PFSK-1 (cell line): ENCODE measurements at regions not wholly inside any gene's neighbourhood (a gene's known extent, or its start where the extent isn't known, plus 50 kb on each side); places are given as distances from the start of the nearest gene placed in this dataset.

Experiments used
- POLR2AphosphoS5 ChIP-seq: IDR thresholded peaks from 2 replicates; pipeline ENCODE4 v1.6.1; 2012; ENCODE audit warnings: low read depth, mild to moderate bottlenecking, control low read depth, low read length, moderate library complexity
- SIN3A ChIP-seq: IDR thresholded peaks from 2 replicates; pipeline ENCODE4 v1.6.1; 2012; ENCODE audit warnings: mild to moderate bottlenecking, low read length, moderate library complexity, borderline replicate concordance; ENCODE audit not compliant: insufficient read depth
- TAF1 ChIP-seq: IDR thresholded peaks from 2 replicates; pipeline ENCODE4 v1.6.1; 2012; ENCODE audit warnings: low read length, control low read depth, borderline replicate concordance; ENCODE audit not compliant: insufficient read depth

DNA sequence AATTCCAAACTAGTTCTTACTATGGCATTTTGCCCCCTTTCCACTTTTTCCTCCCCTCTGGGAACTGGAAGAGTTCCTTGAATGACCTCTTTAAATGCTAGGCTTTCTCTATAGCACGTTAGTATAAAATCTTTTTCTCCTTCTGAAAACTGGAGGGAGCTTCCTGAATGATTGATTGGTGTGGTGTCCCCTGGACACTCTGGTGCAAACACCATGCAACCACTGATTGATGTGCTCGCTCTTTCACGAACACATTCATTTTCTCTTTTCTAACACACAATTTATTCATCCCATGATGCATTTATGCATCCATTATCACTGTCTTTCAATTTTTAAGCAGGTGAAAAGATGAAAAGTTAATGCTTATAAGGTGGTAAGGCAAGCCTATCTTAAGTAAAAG is 159.1 kb upstream of the NANOGP8 start:
- TF ChIP-seq TAF1, result no peak
- no peak for TF ChIP-seq POLR2AphosphoS5
- no peak for TF ChIP-seq SIN3A
